ENCODE measurements at regions not wholly inside any gene's neighbourhood (a gene's known extent, or its start where the extent isn't known, plus 50 kb on each side); places are given as distances from the start of the nearest gene placed in this dataset.

DNA sequence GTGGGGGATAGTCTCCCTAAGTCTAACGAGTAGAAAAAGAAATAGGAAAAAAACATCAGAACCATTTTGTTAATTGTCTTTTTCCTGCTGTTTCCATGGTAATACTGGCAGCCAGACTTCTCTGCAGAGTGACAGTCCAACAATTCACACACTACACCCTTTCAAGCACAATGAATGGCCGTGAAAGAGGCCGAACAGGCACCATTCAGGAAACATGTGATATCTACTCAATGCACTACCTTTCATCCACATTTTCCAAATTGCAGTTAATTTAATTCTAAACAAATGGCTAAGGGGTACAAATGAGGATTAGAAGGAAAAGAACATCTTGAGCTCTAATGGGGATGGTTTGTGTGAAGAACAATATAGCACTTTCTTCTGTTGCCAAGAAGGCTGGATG, 358.5 kb upstream of the ANKRD30A start:
- H3K4me3 ChIP-seq (replicated peaks; ENCODE audit: low read depth, low read length) = no peak overlapping the region
- TF ChIP-seq, protein P1, sequence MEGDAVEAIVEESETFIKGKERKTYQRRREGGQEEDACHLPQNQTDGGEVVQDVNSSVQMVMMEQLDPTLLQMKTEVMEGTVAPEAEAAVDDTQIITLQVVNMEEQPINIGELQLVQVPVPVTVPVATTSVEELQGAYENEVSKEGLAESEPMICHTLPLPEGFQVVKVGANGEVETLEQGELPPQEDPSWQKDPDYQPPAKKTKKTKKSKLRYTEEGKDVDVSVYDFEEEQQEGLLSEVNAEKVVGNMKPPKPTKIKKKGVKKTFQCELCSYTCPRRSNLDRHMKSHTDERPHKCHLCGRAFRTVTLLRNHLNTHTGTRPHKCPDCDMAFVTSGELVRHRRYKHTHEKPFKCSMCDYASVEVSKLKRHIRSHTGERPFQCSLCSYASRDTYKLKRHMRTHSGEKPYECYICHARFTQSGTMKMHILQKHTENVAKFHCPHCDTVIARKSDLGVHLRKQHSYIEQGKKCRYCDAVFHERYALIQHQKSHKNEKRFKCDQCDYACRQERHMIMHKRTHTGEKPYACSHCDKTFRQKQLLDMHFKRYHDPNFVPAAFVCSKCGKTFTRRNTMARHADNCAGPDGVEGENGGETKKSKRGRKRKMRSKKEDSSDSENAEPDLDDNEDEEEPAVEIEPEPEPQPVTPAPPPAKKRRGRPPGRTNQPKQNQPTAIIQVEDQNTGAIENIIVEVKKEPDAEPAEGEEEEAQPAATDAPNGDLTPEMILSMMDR (IDR thresholded peaks at IDR 0.05; ENCODE audit: low read length, missing control alignments) = no peak
- no peak for DNase-seq (ENCODE audit: low read depth)

DNA sequence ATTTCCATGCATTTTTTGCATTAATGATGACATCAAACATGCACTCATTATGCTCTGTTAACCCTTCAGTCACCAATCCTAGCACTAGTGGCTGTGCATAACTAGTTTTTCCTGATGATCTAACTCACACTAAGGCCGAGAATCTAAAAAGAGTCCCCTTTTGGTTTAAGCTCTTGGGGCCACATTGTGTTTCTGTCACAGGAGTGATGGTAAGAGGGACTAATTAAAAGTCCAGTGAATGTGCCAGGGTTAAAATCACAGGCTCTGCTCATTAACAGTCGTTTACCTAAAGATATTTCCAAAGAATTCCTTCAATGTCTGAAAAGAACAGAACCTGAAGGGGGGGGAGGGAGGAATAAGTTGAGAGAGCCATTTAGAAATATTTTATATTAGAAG, 359.0 kb upstream of the ANKRD30A start:
- TF ChIP-seq, protein P1 (IDR thresholded peaks at IDR 0.05; ENCODE audit: low read length, missing control alignments) = no peak
- no peak for DNase-seq (ENCODE audit: low read depth)
- H3K4me3 ChIP-seq (replicated peaks; ENCODE audit: low read depth, low read length) = no peak overlapping the region

- peak; percentile 41 for DNase-seq (ENCODE audit: low read depth)
- H3K4me3 ChIP-seq (replicated peaks; ENCODE audit: low read depth, low read length) = no peak overlapping the region
- TF ChIP-seq, protein P1 (IDR thresholded peaks at IDR 0.05; ENCODE audit: low read length, missing control alignments) = no peak
Observed at GRCh38 chr10:36765782-36766414, 359.5 kb upstream of the ANKRD30A start.

DNA sequence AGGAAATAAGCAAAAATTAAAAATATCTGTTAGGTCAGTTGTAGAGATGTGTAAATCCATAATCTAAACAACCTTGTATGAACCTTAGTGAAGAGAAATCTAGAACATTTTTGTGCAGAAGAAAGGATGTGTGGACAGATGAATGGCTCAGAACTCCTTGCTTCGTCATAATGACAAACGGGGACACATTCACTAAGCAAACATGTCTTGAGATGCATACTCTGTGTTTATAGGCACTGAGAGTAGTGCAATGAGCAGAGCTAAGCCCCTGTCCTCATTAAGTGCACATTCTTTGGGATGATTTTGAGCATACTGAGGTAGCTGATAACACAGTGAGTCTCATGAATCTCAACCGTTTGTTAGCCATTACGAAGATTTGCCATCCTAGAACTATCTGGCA, 360.6 kb upstream of the ANKRD30A start:
- DNase-seq (ENCODE audit: low read depth) = no peak
- TF ChIP-seq, protein P1 (IDR thresholded peaks at IDR 0.05; ENCODE audit: low read length, missing control alignments) = no peak
- no peak overlapping the region for H3K4me3 ChIP-seq (replicated peaks; ENCODE audit: low read depth, low read length)

- no peak for DNase-seq (ENCODE audit: low read depth)
- TF ChIP-seq, protein P1 (IDR thresholded peaks at IDR 0.05; ENCODE audit: low read length, missing control alignments) = no peak
- H3K4me3 ChIP-seq (replicated peaks; ENCODE audit: low read depth, low read length) = no peak overlapping the region
Observed at GRCh38 chr10:36761121-36761520, 364.3 kb upstream of the ANKRD30A start.

GRCh38 chr10:36759141-36759805, 366.1 kb upstream of the ANKRD30A start:
- TF ChIP-seq, protein P1 (IDR thresholded peaks at IDR 0.05; ENCODE audit: low read length, missing control alignments) = no peak
- H3K4me3 ChIP-seq (replicated peaks; ENCODE audit: low read depth, low read length) = no peak overlapping the region
- DNase-seq (ENCODE audit: low read depth) = peak; percentile 73
